GM18517 (cell line): ENCODE measurements at regions not wholly inside any gene's neighbourhood (a gene's known extent, or its start where the extent isn't known, plus 50 kb on each side); places are given as distances from the start of the nearest gene placed in this dataset.

Source experiments
- ATAC-seq: cut with Tn5 transposase; IDR thresholded peaks from one replicate; pipeline ENCODE4 v1.9.1; 2021; ENCODE audit warnings: mild to moderate bottlenecking, moderate library complexity; ENCODE audit not compliant: unreplicated experiment

DNA sequence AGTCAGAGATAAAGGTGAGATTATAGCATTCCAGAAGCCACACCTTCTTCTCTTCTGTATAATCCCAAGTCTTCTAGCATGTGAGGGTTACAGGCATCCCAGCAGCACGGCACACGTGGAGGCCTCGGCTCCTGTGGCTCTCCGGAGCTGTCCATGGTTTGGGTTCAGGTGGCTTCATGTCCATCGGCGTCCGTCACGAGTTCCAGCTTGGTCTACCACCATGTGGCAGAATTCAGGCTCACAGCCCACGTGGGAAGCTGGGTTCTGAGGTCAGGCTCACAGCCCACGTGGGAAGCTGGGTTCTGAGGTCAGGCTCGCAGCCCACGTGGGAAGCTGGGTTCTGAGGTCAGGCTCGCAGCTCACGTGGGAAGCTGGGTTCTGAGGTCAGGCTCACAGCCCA is 378.3 kb upstream of the SALL3 start:
- no peak for ATAC-seq

DNA sequence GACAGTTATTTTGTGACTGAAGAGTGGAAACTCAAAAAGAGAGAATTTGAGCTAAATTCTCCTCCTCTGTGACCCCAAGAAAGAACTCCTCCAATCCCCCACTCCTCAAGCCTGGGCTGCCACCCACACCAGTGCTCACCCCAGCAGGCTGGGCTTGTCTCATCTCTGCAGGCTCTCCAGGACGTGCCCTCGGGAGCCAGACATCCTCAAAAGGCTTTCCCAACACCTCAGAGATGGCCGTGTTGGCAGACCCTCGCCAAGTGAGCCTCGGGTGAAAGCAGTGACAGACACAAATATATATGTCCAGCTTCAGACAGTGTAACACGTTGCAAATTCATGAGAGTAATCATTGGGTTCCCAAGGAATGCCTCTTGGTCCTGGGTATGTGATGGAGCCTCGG is 377.7 kb upstream of the SALL3 start:
- no peak for ATAC-seq

DNA sequence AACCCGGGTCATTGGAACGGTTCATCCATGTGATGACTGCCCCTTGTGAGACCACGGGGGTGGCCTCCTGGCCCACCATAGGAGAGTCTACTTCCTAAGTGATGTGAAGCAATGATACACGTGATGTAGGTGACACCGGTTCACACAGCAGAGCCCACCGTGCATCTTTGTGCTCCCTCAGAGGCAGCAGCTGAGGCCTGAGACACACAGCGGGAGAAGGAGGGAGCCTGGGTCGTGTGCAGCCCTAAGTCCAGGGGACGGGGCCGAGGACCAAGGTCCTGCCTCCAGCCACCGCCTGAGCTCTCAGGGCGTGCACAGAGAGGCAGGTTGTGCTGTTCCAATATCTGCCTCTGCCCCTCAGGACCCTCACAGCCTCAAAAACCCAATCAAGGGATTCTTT is 377.2 kb upstream of the SALL3 start:
- no peak for ATAC-seq

DNA sequence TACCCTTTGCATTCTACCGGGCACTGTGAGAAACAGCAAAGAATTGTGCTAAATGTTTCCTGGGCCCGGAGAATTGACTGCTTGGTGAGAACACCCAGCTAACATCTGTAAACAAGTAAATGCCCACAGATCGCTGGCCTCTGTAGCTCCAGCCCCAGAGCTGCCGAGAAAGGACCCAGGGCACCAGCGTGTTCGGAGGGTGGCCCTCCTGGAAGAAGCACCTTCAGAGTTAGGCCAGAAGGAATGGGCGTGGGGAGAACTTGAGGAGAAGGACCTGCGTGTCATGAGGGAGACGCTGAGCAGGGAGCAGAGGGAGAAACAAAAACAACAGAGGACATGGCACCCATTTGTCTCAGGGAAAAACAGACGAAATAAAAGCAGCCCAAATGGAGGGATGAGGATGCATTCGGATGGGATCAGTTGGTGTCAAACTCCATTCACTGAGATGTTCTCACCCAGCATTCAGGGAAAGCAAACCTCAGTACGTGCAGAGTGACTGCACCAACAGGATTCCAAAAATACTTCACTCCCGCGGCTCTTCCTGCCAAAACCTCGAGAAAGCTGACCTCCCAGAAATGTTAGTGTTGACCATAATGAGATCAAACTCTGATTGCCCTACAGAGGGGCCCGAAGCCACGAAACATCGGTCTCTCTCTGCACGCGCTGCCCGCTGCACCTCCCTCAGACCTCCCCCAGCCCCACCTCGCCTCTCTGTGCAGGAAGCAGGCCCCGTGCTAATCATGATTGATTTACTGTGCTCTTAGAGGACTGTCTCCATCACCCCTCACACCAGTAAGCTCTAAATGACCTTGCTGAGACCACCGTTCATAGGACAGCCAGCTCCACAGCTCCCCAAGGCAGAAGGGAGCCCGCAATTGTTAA is 376.3 kb upstream of the SALL3 start:
- no peak for ATAC-seq

DNA sequence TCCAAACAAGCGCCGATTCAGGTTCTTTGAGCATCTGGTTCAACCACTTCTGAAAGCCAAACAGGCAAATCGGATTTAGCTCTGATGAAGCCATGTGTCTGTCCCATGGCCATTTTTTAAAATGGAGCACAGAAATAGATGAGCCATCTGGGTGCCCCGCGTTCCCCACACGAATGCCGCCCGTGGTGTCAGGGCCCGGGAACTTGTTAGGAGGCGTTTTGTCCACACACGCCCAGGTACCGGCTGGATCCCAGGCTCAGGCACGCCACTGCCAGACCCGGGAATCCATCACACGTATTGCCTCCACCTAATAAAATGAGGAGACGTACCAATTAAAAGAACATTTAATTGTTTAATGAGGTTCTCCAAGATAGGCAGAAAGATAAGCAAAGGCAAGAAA is 374.4 kb upstream of the SALL3 start:
- no peak for ATAC-seq

DNA sequence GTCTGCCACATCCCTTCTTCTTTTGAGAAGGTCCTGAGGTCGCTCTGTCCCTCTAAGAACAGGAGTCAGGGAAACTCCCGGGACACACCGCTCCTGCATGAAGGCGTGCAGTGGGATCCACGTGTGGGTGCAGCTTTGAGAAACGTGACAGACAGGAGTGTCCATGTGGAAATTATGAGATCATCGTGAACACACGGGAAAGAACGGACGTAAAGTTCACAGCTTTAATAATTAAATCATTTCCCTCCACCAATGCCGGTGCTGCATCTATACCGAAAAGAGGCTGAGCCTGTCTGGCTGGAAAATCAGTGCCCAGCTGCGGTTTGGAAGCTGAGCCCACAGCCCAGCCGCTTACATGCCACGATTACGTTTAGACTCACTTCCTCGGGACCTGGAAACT is 372.4 kb upstream of the SALL3 start:
- ATAC-seq: no peak

DNA sequence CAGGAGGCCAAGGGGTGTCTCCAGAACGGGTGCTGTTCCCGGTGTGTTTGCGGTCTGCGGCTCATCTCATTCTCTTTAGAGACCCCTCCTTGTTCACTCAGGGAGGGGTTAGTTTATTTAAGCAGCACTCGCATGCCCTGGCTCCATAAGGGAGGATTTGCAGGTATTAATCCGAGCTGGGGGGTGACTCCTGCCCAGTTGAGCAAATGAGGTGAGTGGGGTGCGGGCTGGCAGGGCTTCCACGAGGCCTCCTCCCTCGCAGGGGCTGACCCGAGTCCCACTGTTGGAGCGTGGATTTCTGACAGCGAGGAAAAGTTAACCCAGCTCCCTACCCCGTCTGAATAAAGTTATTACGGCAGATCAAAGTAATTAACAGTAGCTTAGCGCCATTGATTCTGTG is 371.8 kb upstream of the SALL3 start:
- ATAC-seq: no peak

DNA sequence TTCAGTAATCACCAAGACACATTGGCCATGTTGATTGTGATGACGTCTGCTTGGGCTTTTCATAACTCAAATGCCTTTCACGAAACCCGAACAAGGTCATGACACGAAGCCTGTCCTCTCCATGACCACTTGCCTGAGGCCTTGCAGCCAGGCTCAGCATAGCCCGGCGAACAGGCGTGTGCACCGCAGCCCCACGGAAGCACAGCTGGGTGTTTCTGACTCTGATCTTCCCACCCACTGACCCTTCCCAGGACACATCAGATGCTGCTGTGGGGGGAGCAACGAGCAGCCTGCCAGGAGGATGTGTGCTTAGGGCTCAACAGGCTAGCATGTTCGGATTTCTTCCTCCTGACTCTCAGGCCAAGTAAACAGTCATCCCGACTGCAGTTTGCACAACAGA is 369.4 kb upstream of the SALL3 start:
- ATAC-seq: no peak

DNA sequence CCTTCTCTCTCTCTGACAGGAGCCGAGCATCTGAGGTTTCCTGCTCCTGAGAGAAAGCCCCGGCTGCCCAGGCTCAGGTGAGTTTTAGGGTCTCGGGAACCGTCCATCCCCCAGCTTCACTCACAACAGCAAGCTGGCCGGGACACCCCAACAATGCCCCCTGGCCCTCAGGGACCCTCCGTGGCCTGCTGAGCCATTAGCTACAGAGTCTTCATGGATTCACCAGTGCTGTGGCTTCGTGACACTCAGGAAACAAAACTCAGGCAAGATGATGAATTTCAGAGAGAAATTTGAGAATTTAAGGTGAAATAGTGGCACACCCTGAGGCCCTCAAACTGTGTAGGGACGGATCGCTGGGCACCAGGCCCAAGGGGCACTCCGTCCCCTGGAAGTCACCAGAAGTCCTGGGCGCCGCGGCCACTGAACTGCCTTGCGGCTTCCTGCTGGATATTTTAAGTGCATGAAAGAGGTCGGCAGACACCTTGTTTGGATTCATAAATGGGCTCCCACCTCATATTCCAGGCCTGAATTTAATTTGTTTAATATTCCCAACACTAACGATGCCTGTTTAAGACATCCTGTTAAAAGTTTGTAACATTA is 368.3 kb upstream of the SALL3 start:
- no peak for ATAC-seq

DNA sequence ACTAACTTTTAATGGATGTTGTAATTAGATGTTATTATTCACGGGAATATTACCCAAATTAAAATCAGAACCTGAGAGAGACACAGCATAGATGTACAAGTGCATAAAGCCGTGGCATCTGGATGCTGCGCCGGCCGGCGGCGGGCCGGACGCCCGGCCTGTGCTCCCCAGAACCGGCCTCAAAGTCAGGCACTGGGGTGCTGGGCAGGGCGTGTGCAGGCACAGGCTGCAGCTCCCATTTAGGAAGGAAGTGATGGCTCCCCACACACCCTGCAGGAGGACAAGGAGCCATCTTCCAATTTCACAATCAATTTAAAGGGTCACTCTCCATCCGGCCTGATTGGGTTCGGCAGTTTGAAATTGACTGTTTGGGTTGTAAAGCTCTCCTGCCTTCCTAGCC is 367.7 kb upstream of the SALL3 start:
- no peak for ATAC-seq

DNA sequence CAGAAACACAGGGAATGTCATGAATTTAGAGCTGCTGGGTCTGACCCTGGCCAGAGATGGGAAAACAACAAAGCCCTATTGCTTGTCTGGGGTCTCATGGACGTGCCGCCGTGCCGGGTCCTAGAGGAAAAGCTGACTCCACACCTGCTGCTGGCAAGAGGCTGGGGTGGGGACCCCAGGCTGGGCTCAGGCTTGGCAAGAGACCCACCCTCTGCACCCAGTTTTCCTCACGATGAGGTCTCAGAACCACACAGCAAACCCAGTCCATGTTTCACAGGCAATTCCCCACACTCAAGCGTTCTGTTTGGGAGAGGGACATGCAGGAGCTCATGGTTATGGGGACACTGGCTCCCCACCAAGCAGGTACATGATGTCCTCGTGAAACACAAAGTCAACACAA is 367.3 kb upstream of the SALL3 start:
- no peak for ATAC-seq

DNA sequence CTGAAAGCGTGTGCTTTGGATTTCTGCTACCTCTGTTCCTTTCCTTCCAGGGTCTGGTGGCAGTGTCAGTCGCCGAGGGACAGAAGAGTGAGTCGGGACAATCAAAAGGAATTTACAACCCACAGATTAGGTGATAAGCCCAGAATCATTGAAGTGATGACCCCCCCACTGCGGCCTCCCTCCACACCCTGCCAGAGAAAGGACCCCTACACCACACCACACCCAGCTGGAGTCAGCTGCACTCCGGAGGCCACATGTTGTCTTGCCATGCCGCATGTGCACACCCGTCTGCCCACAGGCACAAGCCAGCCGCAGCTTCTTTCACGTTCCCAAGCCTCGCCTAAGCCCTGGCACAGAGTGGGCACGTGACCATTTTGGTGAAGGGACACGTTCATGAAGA is 366.8 kb upstream of the SALL3 start:
- no peak for ATAC-seq

DNA sequence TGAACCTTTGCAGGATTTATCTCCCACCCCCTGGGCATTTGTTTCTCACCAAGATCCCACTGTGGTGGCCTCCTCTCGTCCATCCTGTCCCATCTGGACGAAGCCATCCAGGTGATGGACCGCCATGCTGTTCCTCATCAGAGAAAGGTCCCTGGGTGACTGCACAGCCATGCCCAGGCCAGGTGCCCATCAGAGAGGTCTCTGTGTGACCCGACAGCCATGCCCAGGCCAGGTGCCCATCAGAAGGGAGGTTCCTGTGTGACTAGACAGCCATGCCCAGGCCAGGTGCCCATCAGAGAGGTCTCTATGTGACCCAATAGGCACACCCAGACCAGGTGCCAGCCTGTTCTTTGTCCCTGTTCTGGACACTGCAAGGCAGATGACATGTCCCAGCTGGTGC is 360.9 kb upstream of the SALL3 start:
- ATAC-seq: no peak

DNA sequence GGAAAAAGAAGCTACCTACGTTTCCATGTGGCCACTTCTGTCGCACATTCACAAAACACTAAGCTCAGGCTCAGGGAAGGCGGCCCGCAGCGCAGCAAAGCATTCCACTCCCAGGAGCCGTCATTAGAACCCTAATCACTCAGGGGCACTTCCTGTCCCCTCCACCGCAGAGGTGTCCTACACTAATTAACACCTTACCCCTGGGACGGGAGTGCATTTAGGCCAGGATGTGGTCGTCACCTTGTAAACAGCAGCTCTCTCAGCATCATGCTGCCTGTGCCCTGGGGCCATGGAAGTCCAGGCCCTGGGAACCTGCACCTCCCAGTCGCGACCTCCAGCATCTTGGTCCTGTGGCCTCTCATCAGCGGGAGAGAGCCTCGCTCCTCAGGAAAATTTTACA is 359.8 kb upstream of the SALL3 start:
- no peak for ATAC-seq

DNA sequence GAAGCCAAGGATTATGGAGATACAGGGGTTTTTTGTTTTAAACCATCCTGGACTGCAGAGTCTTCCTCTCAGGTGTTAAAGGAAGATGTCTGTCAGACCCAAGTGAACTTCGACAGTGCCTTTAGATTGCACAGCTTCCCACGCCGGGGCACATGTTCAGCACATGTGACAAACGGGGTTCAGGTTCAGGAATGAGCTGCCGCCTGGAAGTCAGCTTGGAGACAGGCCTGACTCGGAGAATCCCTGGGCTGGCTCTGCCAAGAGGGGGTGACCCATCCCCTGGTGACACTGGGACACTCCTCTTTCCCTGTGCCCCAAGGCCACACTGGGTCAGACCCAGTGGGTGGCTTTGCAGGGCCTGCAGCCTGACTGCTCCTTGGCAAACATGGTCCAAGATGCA is 359.3 kb upstream of the SALL3 start:
- no peak for ATAC-seq

DNA sequence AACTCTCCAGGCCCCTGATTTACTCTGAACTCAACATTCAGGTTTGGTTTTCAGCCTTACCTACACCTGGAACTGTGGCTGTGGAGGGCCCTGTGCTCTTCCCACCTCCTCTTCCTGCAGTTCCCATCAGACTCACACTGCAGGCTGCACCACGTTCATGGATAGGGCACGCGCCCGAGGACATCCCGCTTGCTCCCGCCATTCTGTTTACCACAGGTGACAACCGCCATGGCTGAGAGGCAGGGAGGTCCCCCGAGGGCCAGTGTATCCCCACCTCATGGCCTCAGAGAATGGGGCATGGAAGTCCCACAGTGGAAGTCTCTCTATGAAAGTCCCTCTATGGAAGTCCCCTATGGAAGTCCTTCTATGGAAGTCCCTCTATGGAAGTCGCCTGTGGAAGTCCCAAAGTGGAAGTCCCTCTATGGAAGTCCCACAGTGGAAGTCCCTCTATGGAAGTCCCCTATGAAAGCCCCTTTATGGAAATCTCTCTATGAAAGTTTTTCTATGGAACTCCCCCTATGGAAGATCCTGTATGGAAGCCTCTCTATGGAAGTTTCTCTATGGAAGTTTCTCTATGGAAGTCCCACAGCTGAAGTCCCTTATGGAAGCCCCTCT is 358.4 kb upstream of the SALL3 start:
- no peak for ATAC-seq

DNA sequence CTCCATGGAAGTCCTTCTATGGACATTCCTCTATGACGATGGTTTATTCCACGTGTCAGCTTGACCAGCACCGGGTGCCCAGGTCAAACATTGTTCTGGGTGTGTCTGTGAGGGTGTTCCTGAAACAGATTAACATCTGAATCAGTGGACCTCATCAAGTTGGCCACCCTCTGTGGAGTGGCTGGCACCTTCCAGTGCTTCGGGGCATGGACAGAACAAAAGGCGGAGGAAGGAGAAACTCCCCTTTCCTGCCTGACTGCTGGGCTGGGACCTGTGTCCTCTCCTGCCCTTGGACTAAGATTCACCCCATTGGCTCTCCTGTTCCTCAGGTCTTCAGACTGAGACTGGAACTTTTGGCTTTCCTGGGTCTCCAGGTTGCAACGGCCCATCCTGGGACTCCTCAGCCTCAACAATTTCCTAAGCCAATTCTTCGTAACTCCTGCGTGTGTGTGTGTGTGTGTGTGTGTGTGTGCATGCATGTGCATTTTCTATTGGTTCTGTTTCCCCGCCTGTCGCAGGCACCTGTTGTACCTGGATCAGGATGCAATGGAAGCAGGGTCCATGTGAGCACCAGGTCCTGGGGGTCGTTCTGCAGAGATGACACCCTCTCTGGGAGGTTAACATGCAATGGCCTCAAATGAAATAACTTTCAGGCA is 357.2 kb upstream of the SALL3 start:
- ATAC-seq: no peak

DNA sequence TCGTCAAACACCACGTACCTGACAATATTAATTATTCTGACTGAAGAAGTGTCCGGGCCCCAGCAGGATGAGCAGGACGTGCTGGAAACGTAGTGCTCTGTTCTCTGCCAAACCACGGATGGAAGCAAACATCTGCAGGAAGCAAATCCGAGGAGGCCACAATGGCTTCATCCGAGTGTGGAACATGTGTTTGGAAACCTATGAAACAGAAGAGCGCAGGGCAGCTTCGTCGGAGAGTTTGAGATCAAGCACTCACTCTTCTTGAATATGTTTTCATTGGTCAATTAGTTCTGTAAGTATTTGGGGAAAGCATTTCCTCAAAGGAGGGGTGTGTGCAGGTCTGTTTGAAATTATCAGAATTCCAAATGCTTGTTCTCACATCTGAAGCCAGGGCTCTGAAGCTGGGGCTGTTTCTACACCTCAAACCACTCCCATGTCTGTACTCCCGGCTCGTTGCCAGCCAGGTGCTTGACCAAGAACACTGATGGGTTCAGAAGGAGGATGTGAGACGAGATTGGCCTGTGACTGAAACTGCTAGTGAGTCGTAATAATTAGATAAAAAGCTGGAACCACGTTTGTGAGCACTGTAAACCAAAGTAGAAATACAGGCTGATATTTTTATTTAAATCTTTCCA is 356.6 kb upstream of the SALL3 start:
- no peak for ATAC-seq

DNA sequence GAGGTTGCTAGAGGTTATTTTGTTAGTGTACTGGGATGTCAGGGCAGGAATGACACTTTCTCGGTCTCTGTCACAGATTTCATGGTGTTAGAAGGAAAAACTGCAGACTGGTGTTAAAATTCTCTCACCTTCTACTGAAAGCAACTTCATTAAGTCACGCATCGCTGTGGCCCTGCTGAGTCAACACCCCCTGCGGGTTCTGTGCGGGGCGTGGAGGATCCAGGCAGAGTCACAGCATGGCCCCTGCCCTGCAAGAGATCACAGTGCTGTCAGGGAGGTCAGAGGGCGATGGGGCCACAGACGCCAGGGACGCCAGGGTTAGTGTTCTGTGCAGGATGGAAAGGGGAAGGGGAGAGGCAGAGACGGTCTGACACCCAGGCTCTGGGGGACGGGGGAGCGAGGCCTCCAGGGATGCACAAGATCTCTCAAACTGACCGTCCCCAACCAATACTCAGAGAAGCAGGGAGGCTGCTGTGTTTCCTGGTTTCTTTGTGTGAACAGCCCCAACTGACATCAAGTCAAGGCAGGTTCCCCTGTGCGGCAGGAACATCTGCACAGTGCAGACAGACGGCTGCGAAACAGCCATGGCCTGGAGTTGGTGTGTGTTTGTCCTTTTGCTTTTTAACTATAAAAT is 354.9 kb upstream of the SALL3 start:
- no peak for ATAC-seq

DNA sequence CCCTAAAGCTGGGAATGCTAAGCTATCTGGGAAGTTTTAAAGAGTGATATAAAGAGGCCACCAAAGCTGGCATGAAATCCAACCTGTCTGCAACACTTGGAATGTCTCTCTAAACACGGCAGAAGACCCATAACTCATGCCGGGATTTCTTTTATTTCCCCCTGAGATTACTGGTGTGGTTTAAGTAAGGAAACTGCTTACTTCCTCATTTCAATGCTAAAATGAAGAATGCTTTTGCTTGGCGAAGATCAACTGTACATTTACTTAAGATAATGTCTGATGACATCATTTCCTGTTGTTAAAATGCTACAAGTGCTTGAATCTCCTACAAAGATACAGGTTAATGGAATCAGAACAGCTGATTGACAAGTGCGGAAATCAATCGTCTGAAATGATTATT is 353.8 kb upstream of the SALL3 start:
- no peak for ATAC-seq
